ENCODE measurements at regions not wholly inside any gene's neighbourhood (a gene's known extent, or its start where the extent isn't known, plus 50 kb on each side); places are given as distances from the start of the nearest gene placed in this dataset.

DNA sequence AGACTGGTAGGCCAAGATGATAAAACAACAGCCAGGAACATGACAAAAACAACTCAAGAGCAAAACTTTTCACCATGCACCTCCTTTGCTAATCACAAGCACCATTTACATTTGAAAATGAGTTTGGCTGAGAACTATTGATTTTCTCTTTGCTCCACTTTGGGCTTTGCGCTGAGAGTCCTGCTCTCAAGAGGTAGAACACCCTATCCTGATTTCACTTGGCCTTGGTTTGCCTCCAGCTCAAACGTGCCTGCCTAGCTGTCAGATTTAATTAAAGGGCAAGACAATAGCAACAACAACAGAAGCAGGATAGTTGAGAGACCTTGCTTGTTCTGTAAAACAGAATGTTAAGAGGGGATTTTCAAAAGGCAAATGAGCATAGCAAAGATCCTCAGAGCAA is 128.2 kb upstream of the ASTN2 start:
- no peak for TF ChIP-seq EZH2 (IDR thresholded peaks at IDR 0.05; ENCODE audit: borderline replicate concordance, low read depth, low read length, severe bottlenecking)
- TF ChIP-seq, protein P1, sequence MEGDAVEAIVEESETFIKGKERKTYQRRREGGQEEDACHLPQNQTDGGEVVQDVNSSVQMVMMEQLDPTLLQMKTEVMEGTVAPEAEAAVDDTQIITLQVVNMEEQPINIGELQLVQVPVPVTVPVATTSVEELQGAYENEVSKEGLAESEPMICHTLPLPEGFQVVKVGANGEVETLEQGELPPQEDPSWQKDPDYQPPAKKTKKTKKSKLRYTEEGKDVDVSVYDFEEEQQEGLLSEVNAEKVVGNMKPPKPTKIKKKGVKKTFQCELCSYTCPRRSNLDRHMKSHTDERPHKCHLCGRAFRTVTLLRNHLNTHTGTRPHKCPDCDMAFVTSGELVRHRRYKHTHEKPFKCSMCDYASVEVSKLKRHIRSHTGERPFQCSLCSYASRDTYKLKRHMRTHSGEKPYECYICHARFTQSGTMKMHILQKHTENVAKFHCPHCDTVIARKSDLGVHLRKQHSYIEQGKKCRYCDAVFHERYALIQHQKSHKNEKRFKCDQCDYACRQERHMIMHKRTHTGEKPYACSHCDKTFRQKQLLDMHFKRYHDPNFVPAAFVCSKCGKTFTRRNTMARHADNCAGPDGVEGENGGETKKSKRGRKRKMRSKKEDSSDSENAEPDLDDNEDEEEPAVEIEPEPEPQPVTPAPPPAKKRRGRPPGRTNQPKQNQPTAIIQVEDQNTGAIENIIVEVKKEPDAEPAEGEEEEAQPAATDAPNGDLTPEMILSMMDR (IDR thresholded peaks at IDR 0.05; ENCODE audit: borderline replicate concordance, extremely low read depth, low read length, poor library complexity, severe bottlenecking), result no peak
